ENCODE measurements at regions not wholly inside any gene's neighbourhood (a gene's known extent, or its start where the extent isn't known, plus 50 kb on each side); places are given as distances from the start of the nearest gene placed in this dataset.

DNA sequence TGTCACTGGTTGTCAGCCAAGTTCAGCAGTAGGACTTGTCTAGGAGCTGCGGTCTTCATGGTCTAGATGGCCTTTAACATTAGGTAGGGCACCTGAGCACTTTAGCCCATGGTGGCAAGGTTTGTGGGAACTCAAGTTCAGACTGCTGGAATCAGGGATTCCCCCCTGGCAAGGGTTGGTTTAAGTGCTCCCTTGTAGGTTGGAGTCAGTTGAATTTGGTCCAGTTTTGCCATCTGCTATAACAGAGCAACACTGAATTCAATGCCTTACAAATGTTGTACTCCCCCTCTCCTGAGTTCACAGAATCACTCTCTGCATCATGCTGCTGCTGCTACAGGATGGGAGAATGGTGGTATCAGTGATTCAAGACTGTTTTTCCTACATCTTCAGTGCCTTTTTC, 509.3 kb downstream of the VGLL3 start:
- DNase-seq: no peak
- no peaks in the 10 kb centered on the region for H3K9me3 ChIP-seq
- TF ChIP-seq CTCF (IDR thresholded peaks at IDR 0.05) (no peak), POLR2A (IDR thresholded peaks at IDR 0.05) (no peak)

GRCh38 chr3:86481031-86481430, 509.9 kb downstream of the VGLL3 start:
- no peak for TF ChIP-seq POLR2A (IDR thresholded peaks at IDR 0.05)
- TF ChIP-seq CTCF (IDR thresholded peaks at IDR 0.05): no peak
- Histone ChIP-seq H3K4me3 (replicated peaks in 1 of 3) (no peak overlapping the region), H3K27ac (no peak overlapping the region), H3K4me1 (no peaks in the 10 kb centered on the region), H3K9me3 (no peaks in the 10 kb centered on the region), H3K27me3 (no peaks in the 10 kb centered on the region), H3K36me3 (no peaks in the 10 kb centered on the region)
- intact Hi-C loops (cut with DNase I): no loop called here
- no peak for DNase-seq

More for the DNA sequence above, 509.3 kb downstream of the VGLL3 start:
- Histone ChIP-seq H3K27ac (no peak overlapping the region), H3K27me3 (no peaks in the 10 kb centered on the region), H3K4me1 (no peaks in the 10 kb centered on the region), H3K4me3 (replicated peaks in 1 of 3) (no peak overlapping the region), H3K36me3 (no peaks in the 10 kb centered on the region)
- intact Hi-C loops (cut with DNase I): no loop called here
- WGBS, 2 donors: 40 to 100% methylated on average over 1 of the region's 1 CpG

- no peaks in the 10 kb centered on the region for H3K36me3 ChIP-seq
- TF ChIP-seq CTCF (IDR thresholded peaks at IDR 0.05) (no peak), POLR2A (IDR thresholded peaks at IDR 0.05) (no peak)
- intact Hi-C loops (cut with DNase I): no loop called here
- H3K27me3 ChIP-seq: no peaks in the 10 kb centered on the region
- no peak overlapping the region for H3K4me3 ChIP-seq (replicated peaks in 1 of 3)
- no peak for DNase-seq
- H3K9me3 ChIP-seq: no peaks in the 10 kb centered on the region
- no peak overlapping the region for H3K27ac ChIP-seq
- H3K4me1 ChIP-seq: no peaks in the 10 kb centered on the region
Observed at GRCh38 chr3:86464180-86464579, 526.8 kb downstream of the VGLL3 start.

GRCh38 chr3:86451749-86452148, 539.2 kb downstream of the VGLL3 start:
- no peak overlapping the region for H3K27ac ChIP-seq
- DNase-seq: no peak
- intact Hi-C loops (cut with DNase I): no loop called here
- no peaks in the 10 kb centered on the region for H3K36me3 ChIP-seq
- H3K9me3 ChIP-seq: no peaks in the 10 kb centered on the region
- H3K27me3 ChIP-seq: no peaks in the 10 kb centered on the region
- TF ChIP-seq CTCF (IDR thresholded peaks at IDR 0.05): no peak
- no peak for TF ChIP-seq POLR2A (IDR thresholded peaks at IDR 0.05)
- no peak overlapping the region for H3K4me3 ChIP-seq (replicated peaks in 1 of 3)
- WGBS, 2 donors: 74 to 84% methylated on average over 3 of the region's 3 CpGs
- H3K4me1 ChIP-seq: no peaks in the 10 kb centered on the region

DNA sequence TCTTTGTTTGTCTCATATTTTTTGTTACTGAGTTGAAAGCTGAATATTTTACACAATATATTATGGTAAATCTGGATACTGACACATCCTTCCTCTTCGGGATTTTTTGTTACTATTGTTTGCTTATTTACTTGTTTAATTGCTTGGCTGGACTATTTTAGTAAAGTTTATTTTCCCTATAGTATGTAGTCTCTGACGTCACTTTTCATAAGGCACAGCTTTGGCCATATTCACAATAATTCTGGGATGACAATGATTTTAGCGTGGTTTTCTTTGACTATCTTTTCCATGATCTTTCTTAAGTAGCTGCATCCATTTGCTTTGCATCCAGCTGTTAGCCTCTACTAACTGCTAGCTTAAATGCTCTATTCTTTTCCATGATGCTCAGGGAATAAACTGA, 552.4 kb downstream of the VGLL3 start:
- 85 to 90% methylated on average over 3 of the region's 3 CpGs for WGBS, 2 donors

More for the DNA sequence above, 552.4 kb downstream of the VGLL3 start:
- Histone ChIP-seq H3K4me3 (replicated peaks in 1 of 3) (no peak overlapping the region), H3K9me3 (no peaks in the 10 kb centered on the region), H3K4me1 (no peaks in the 10 kb centered on the region), H3K36me3 (no peaks in the 10 kb centered on the region), H3K27ac (no peak overlapping the region), H3K27me3 (no peaks in the 10 kb centered on the region)
- TF ChIP-seq POLR2A (IDR thresholded peaks at IDR 0.05) (no peak), CTCF (IDR thresholded peaks at IDR 0.05) (no peak)
- DNase-seq: no peak
- intact Hi-C loops (cut with DNase I): no loop called here

All from thyroid gland (tissue), 4 donors.